ENCODE measurements at regions not wholly inside any gene's neighbourhood (a gene's known extent, or its start where the extent isn't known, plus 50 kb on each side); places are given as distances from the start of the nearest gene placed in this dataset.
"Not testable (repeated sequence)": the region's sequence is repeated elsewhere in the genome, so short reads cannot be mapped to it uniquely, and the experiment has no call there.

DNA sequence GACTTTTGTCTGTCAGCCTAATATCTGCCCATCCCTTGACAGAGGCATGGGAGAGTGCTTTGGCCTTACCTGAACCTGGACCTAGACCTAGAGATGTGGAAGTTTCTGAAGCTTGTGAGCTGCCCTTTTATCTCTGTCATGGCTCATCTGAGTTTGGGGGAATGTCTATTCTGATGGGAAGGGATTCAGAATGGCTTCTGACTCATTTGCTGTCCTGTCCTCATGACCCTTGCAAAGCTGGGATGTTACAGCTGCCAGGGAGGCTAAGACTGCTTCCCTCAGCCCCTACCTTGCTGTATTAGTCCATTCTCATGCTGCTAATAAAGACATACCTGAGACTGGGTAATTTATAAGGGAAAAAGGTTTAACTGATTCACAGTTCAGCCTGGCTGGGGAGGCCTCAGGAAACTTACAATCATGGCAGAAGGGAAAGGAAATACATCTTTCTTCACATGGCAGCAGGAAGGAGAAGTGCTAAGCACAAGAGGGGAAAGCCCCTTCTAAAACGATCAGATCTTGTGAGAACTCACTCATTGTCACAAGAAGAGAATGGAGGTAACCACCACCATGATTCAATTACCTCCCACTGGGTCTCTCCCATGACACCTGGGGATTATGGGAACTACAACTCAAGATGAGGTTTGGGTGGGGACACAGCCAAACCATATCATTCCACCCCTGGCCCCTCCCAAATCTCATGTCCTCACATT is 252.2 kb downstream of the ERMARD start:
- no peak for DNase-seq
- in situ Hi-C loops (cut with MboI; ENCODE audit: low pct_unique_long_range_greater_than_20kb, low sequenced_read_pairs) = no loop called here

DNA sequence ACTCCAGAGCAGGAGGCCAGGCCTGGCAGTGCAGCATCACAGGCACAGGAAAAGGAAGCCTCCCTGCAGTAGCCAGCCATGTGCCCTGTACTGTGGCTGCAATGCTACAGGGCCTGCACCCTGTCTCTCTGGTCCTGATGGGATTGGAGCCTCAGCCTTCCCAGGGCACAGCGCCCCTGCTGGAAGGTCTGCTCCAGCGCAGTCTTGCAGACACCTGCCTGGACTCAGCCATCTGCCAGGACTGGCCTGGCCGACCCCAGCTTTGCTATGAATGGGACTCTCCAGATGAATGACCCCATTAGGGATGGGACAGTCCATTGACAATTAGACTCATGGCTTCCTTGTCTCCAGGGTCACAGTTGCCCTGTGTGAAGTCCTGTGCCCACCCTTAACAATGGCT is 251.6 kb downstream of the ERMARD start:
- in situ Hi-C loops (cut with MboI; ENCODE audit: low pct_unique_long_range_greater_than_20kb, low sequenced_read_pairs) = no loop called here
- DNase-seq = no peak

DNA sequence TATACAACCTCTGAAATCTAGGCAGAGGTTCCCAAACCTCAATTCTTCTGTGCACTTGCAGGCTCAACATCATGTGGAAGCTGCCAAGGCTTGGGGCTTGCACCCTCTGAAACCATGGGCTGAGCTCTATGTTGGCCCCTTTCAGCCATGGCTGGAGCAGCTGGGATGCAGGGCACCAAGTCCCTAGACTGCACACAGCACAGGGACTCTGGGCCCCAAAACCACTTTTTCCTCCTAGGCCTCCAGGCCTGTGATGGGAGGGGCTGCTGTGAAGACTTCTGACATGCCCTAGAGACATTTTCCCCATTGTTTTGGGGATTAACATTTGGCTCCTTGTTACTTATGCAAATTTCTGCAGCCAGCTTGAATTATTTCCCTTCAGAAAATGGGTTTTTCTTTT is 250.4 kb downstream of the ERMARD start:
- DNase-seq; in situ Hi-C loops (cut with MboI; ENCODE audit: low pct_unique_long_range_greater_than_20kb, low sequenced_read_pairs): not testable (repeated sequence)

DNA sequence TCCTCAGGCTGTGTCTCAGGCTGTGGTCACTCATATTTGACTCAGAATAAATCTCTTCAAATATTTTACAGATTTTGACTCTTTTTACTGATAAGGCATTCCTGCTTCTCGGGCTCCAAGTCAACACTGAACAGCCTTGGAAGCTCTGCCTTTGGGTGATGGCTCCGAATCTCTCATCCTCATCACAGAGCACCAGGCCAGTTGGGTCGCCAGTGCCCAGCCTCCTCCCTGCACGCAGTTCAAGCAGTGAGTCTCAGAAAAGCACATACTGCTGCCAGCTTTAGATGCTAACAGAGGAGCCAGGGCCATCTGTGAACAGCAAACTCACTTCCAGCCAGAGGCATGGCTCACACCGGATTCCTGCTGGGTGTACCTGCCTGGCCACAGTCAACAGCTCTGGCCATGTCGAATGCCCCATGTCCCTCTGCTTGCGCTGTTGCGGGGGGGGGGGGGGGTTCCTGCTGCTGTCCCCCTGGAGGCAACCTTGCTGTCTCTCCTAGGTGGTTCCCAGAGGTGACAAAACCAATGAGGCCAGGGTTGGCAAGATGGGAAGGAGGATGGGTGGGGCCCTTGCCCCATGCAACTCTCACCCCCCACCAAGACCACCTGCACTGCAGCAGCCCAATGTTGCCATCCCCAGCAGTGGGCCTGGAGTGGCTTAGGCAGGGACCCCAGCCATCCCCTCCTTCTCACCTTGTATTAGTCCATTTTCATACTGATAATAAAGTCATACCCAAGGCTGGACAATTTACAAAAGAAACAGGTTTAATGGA is 248.8 kb downstream of the ERMARD start:
- in situ Hi-C loops (cut with MboI; ENCODE audit: low pct_unique_long_range_greater_than_20kb, low sequenced_read_pairs) = no loop called here
- no peak for DNase-seq

DNA sequence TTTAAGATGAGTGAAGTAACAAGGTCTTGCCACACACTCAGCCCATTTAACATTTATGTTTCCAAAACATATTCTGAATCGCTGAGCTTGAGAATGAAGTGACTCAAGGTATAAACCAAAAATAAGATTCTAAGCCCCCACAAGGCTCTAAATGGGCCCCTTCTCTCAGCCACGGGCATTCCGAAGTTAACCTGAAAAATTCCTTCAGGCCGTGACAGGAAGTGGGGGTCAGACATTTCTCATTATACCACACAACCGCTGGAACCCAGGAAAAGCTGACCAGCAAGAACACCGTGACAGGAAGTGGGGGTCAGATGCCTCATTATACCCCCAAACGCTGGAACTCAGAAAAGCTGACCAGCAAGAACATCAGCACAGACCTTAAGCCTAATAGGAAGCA is 247.9 kb downstream of the ERMARD start:
- DNase-seq = no peak
- in situ Hi-C loops (cut with MboI; ENCODE audit: low pct_unique_long_range_greater_than_20kb, low sequenced_read_pairs) = no loop called here

DNA sequence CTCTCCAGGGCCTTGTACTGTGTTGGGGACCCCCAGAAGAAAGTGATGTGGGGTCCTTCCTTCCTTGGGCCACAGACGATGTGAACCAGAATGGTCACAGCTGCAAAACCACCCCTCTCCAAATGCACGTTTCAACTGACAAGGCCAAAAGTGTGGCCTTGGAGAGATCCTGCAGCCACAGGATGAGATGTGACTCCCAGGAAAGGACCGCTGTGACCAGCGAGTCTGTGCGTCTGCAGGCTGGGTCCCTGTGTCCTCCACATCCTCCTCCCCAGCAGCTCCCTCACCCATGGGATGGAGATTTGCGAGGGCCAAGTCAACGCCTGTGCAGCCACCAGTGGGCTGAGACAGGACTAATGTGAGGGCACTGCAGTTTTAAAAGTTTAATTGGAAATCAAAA is 247.0 kb downstream of the ERMARD start:
- in situ Hi-C loops (cut with MboI; ENCODE audit: low pct_unique_long_range_greater_than_20kb, low sequenced_read_pairs) = no loop called here
- DNase-seq = no peak

GRCh38 chr6:169997930-169998218 is 246.5 kb downstream of the ERMARD start:
- DNase-seq = peak; percentile 32
- in situ Hi-C loops (cut with MboI; ENCODE audit: low pct_unique_long_range_greater_than_20kb, low sequenced_read_pairs) = no loop called here

DNA sequence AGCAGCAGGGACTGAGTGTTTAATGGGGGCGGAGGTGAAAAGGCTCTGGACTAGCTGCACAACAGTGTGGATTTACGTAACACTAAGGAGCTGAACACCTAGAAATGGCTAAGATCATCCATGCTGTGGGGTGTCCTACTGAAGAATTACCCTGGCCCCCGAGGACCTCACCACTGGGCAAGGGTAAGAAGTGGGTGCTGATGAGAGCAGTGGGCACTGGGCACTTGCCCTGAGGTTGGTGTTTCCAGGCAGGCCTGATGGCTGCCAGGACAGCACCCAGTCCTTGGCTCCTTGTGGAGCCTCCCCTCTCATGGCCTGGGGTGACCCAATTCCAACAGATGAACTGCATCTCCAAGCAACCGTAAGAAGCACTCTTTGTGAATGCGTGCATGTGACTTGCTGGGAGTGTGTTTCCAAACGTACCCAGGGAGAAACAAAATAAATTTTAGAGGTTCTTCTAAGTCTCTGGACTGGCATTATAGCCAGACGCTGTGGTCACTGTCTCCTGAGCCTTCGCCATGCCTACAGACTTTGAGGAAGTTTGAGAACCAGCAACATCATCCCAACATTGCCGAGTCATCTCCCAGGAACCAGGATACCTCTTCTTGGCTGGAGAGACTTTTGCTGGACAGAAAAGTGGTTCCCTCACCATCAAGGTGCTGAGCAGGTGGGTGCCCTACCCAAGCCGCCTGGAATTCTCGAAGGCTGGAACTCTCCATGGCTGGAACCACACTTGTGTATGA is 245.9 kb downstream of the ERMARD start:
- in situ Hi-C loops (cut with MboI; ENCODE audit: low pct_unique_long_range_greater_than_20kb, low sequenced_read_pairs) = no loop called here
- DNase-seq = no peak

GRCh38 chr6:169996378-169997051 is 245.1 kb downstream of the ERMARD start:
- in situ Hi-C loops (cut with MboI; ENCODE audit: low pct_unique_long_range_greater_than_20kb, low sequenced_read_pairs) = no loop called here
- no peak for DNase-seq

GRCh38 chr6:169994739-169995138 is 243.3 kb downstream of the ERMARD start:
- DNase-seq = no peak
- in situ Hi-C loops (cut with MboI; ENCODE audit: low pct_unique_long_range_greater_than_20kb, low sequenced_read_pairs) = no loop called here

DNA sequence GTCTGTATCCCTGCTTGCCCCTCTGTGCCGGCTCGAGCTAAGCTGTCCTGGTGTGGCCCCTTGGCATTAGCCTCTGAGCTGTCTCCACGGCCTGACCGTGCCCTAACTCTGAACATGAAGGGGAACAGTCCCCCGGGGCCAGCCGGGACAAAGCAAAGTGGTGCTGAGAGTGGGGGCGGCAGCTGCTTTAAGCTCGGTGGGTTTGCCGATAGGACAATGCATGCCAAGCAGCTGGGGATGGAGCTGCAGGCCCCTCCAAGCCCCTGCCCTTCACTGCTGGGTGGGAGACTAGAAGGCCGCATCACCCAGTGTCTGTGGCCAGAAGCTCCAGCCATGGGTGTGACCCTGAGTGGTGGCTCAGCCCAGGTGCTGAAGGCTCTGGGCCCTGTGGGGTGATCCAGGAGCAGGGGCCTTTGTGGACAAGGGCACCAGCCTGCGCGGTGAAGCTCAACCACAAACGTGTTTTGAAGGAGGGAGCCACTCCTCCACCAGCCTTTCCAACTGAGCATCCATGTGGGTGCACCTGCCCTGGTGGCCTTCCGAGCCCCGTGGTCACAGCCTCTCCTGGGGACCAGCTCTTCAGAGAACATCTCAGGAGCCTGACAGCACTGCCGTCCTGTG is 242.5 kb downstream of the ERMARD start:
- in situ Hi-C loops (cut with MboI; ENCODE audit: low pct_unique_long_range_greater_than_20kb, low sequenced_read_pairs) = no loop called here
- no peak for DNase-seq

DNA sequence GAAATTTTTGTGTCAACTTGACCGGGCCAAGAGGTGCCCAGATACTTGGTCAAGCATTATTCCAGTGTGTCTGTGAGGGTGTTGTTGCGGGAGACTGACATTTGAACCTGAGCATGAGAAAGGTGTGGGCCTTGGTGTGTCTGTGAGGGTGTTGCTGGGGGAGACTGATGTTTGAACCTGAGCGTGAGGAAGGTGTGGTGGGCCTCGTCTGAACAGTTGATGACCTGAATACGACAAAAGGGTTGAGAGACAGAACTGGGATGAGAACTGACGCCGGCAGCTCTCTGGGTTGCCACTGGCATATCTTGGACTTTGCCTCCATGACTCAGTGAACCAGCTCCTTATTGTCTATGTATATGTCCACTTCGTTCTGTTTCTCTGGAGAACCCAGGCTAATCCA is 240.5 kb downstream of the ERMARD start:
- in situ Hi-C loops (cut with MboI; ENCODE audit: low pct_unique_long_range_greater_than_20kb, low sequenced_read_pairs) = no loop called here
- DNase-seq = no peak

GRCh38 chr6:169991031-169991390 is 239.6 kb downstream of the ERMARD start:
- in situ Hi-C loops (cut with MboI; ENCODE audit: low pct_unique_long_range_greater_than_20kb, low sequenced_read_pairs) = no loop called here

GRCh38 chr6:169990095-169991030 is 238.9 kb downstream of the ERMARD start:
- in situ Hi-C loops (cut with MboI; ENCODE audit: low pct_unique_long_range_greater_than_20kb, low sequenced_read_pairs) = no loop called here
- peak; percentile 75 for DNase-seq

More at GRCh38 chr6:169991031-169991390, 239.6 kb downstream of the ERMARD start:
- DNase-seq = no peak

DNA sequence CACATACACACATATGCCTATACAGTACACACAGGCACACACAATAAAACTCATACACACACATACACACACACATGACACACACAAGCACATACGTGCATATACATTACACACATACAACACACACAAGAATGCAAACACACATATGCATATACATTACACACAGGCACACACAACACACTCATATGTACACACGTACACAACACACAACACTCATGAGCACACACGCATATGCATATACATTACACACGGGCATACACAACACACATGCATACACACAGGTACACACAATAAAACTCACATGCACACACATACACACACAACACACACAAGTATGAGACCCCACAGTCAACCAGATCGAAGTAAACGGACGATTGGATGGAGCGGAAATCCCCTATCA is 238.2 kb downstream of the ERMARD start:
- no peak for DNase-seq
- in situ Hi-C loops (cut with MboI; ENCODE audit: low pct_unique_long_range_greater_than_20kb, low sequenced_read_pairs) = no loop called here

DNA sequence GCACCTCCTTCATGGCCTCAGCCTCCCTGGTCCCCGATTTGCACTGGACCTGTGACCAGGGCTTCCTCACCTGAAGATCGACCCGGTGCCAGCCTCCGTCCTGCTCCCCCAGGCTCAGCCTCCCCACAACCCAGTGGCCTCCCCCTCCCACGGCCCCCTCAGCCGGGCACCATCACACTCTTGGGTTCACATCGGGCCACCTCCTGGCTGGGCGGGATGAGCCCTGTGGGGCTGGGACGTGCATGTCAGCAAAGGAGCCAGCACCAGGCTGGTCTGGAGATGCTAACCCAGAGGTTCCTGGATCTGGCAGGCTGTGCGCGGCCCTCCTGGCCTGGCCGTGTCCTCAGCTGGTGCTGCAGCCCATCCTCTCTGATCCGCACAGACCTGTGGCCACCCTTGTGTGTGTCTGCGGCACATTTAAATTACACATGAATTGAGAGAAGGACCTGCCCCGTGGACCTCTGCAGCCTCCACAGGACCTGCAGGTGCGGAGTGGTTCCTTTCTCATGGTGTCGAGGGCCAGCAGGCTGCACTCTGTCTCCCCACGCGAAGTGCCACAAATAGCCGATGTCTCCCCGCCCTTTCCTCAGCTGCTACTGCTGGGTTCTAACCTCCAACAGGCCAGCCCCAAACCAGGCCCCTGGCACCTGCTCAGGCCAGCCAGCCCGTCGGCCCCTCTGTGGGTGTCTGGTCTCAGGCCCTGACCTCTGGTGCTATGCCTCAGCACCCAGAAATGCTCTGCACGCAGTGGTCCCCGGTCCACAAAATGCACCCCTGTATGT is 237.5 kb downstream of the ERMARD start:
- in situ Hi-C loops (cut with MboI; ENCODE audit: low pct_unique_long_range_greater_than_20kb, low sequenced_read_pairs) = no loop called here
- DNase-seq = no peak

DNA sequence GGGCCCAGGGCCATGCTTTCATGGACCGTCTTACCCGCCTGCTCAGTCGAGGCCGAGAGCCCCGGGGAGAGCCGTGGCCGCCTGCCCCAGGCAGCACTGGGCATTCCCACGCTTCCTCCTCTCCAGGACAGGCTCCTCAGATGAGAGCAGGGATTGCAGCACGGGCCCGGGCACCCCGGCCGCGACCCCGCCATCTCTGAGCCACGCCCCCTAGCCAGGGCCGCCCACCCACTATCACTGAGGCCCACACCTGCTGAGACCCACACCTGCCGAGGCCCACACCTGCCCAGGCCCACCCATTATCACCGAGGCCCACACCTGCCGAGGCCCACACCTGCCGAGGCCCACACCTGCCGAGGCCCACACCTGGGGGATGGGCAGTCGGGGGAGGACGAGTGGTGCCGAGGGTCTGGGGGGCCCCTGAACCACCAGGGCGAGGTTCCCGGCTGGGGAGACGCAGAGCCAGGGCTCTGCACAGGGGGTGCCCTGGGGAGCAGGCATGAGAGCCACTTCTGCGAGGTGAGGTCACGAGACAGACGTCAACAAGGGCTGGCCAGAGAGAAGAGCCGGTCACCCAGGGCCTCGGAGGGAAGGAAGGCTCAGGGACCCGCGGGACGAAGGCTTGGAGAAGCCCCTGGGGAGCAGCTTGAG is 235.6 kb downstream of the ERMARD start:
- no peak for DNase-seq
- in situ Hi-C loops (cut with MboI; ENCODE audit: low pct_unique_long_range_greater_than_20kb, low sequenced_read_pairs) = no loop called here
